ENCODE measurements at regions not wholly inside any gene's neighbourhood (a gene's known extent, or its start where the extent isn't known, plus 50 kb on each side); places are given as distances from the start of the nearest gene placed in this dataset.

- peak in 1 of 2 donors; percentile 12 for DNase-seq (ENCODE audit: low read depth in 1 of 2, low spot score in 1 of 2)
These were observed 170.8 kb downstream of the GTF2H2C_2 start for GRCh38 chr5:70585996-70586395.
